Muscle layer of colon (tissue), 2 donors: ENCODE measurements at regions not wholly inside any gene's neighbourhood (a gene's known extent, or its start where the extent isn't known, plus 50 kb on each side); places are given as distances from the start of the nearest gene placed in this dataset.

ENCODE experiments used
- H3K27ac ChIP-seq: one replicate; pipeline ENCODE4 v1.7.0; 2013; ENCODE audit warnings: low read depth, mild to moderate bottlenecking, low read length, moderate library complexity
- H3K27me3 ChIP-seq, 2 donors: one replicate each; pipeline ENCODE4 v1.7.0; 2013; ENCODE audit warnings: low read length in 2 of 2, mild to moderate bottlenecking in 2 of 2; ENCODE audit not compliant: insufficient read depth in 2 of 2, control insufficient read depth in 1 of 2
- H3K36me3 ChIP-seq: one replicate; pipeline ENCODE4 v1.7.0; 2013; ENCODE audit warnings: mild to moderate bottlenecking, low read length; ENCODE audit not compliant: insufficient read depth
- H3K4me1 ChIP-seq: one replicate; pipeline ENCODE4 v1.7.0; 2013; ENCODE audit warnings: mild to moderate bottlenecking, low read length; ENCODE audit not compliant: insufficient read depth
- H3K4me3 ChIP-seq, 2 donors: one replicate each; pipeline ENCODE4 v1.7.0; 2013; ENCODE audit warnings: low read length in 2 of 2, low read depth in 1 of 2, mild to moderate bottlenecking in 1 of 2, moderate library complexity in 1 of 2
- H3K9ac ChIP-seq: one replicate; pipeline ENCODE4 v1.7.0; 2013; ENCODE audit warnings: low read length
- H3K9me3 ChIP-seq: one replicate; pipeline ENCODE4 v1.7.0; 2013; ENCODE audit warnings: mild to moderate bottlenecking, low read length
- donor health status: abdominal sarcoma.
- donor health status: Adenocarcinoma of cecum.

DNA sequence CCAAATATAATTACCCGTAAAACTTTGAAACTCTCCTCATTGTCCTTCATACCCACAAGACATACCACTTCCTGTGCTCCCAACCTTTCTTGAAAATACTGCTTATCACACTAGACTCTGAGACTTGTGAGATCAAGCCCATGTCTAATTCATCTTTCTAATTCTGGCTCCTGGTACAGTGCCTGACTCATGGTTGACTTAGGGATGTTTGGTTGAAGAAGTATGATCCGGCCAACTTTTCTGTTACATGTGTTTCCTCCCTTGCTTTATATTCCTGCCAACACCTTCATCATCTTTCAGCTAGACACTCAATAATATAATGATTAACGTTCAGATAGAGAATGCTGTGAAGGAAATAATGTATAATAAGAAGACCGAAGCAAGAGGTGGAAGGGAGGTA, 58.2 kb downstream of the MEX3B start:
- Histone ChIP-seq H3K36me3 (no peaks in the 10 kb centered on the region), H3K4me3 (no peak overlapping the region), H3K27me3 (no peaks in the 10 kb centered on the region), H3K9me3 (peaks cover 8% of the 10 kb centered on the region), H3K27ac (no peak overlapping the region), H3K4me1 (no peaks in the 10 kb centered on the region), H3K9ac (no peak overlapping the region)

DNA sequence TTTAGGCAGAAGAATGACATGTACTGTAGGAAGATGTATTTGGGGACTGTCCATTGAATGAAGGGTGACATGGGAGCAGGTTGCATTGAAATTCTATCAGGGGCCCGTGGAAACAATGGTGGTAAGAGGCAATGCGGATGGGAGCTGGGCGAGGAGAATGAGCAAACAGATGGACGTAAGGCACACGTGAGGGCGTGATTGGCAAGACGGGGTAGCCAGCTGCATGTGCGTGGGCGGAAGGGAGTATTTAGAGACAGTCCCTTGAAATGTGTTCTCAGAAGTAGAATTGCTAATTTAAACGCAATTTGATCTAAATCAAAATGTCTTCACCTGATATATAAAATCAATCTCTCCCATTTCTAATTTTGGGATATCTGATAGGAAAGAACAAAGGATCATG, 62.3 kb downstream of the MEX3B start:
- H3K27ac ChIP-seq, result no peak overlapping the region
- no peak overlapping the region for H3K9ac ChIP-seq
- no peaks in the 10 kb centered on the region for H3K27me3 ChIP-seq
- no peaks in the 10 kb centered on the region for H3K9me3 ChIP-seq
- no peaks in the 10 kb centered on the region for H3K36me3 ChIP-seq
- no peaks in the 10 kb centered on the region for H3K4me1 ChIP-seq
- H3K4me3 ChIP-seq, result no peak overlapping the region

DNA sequence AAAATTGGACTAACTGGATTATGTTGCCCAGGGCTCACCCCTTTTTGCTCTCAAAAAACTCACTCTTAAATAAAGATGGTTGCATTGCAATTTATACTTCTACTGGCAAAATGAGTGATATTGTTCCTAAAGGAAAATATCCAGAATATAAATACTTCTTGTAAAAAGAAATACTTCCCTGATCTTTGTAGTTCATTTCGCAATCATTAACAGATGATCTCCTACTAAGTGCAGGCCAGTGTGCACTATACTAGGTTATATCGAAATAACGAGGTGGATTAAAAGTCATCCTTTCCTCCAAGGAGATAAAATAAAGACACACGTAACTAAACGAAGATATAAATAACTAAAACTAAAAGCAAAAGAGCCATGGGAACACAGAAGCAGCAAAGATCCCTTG, 63.0 kb downstream of the MEX3B start:
- no peak overlapping the region for H3K27ac ChIP-seq
- no peak overlapping the region for H3K9ac ChIP-seq
- no peak overlapping the region for H3K4me3 ChIP-seq
- H3K27me3 ChIP-seq, result no peaks in the 10 kb centered on the region
- H3K9me3 ChIP-seq, result no peaks in the 10 kb centered on the region
- H3K4me1 ChIP-seq, result no peaks in the 10 kb centered on the region
- H3K36me3 ChIP-seq, result no peaks in the 10 kb centered on the region

DNA sequence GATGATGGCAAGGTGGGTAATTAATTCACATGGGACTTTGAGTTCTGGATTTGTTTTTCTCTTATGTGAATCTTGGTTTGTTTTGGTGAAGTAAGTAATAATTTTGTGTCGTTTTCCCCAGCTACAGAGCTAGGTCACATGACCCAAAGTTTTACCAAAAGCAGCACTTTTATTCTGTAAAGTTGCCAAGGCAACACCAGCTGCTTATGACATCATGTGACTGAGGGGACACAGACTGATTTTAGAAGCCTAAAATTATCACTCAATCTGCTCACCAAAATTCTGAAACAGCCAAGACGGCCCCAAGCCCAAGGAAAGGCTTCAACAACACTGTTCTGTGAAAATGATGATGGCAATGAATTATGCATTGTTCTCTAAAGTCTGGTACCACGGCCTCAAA, 63.9 kb downstream of the MEX3B start:
- H3K9me3 ChIP-seq, result no peaks in the 10 kb centered on the region
- H3K27me3 ChIP-seq, result no peaks in the 10 kb centered on the region
- no peak overlapping the region for H3K4me3 ChIP-seq
- no peak overlapping the region for H3K27ac ChIP-seq
- H3K9ac ChIP-seq, result no peak overlapping the region
- H3K4me1 ChIP-seq, result no peaks in the 10 kb centered on the region
- H3K36me3 ChIP-seq, result no peaks in the 10 kb centered on the region

DNA sequence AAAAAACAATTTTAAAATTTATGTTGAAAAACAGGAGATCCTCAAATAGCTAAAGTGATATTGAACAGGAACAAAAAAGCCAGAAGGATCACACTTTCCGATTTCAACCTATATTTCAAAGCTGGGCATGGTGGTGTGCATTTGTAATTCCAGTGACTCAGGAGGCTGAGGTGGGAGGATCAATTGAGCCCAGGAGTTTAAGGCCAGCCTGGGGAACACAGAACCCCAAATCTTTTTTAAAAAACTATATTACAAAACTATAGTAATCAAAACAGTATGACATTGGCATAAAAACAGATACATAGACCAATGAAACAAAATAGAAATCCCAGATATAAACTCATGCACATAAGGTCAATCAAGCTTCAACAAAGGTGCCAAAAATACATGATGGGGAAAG, 68.4 kb downstream of the MEX3B start:
- Histone ChIP-seq H3K27ac (no peak overlapping the region), H3K36me3 (no peaks in the 10 kb centered on the region), H3K4me1 (no peaks in the 10 kb centered on the region), H3K9ac (no peak overlapping the region), H3K27me3 (no peaks in the 10 kb centered on the region), H3K9me3 (no peaks in the 10 kb centered on the region), H3K4me3 (no peak overlapping the region)

DNA sequence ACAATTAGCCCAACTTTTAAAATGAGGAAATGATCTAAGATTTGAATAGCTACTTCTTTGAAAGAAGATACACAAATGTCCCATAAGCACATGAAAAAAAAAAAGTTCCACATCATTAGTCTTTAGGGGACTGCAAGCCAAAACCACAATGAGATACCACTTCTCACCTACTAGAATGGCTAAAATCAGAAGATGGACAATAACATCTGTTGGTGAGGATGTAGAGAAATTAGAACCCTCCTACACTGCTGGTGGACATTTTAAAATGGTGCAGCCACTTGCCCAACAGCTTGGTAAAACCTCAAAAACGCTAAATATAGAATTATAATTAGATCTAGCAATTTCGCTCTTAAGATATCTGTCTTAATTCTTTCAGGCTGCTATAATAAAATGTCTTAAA, 77.1 kb downstream of the MEX3B start:
- H3K36me3 ChIP-seq, result no peaks in the 10 kb centered on the region
- H3K27me3 ChIP-seq, result no peaks in the 10 kb centered on the region
- no peaks in the 10 kb centered on the region for H3K9me3 ChIP-seq
- no peak overlapping the region for H3K27ac ChIP-seq
- H3K4me3 ChIP-seq, result no peak overlapping the region
- no peak overlapping the region for H3K9ac ChIP-seq
- no peaks in the 10 kb centered on the region for H3K4me1 ChIP-seq

DNA sequence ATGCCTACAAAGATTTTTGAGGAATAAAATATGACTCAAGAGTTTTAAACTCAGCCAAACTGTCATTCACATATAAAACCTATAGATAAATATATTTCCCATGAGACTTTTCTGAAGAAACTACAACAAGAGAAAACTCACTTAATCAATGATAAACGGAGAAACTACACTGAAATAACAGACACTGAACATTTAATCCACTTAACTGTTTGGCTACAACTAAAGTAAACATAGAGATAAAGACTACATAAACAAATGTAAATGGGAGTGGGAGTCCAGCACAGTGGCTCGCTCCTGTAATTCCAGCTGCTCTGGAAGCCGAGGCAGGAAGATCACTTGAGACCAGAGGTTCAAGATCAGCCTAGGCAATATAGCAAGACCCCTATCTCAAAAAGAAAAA, 79.2 kb downstream of the MEX3B start:
- no peaks in the 10 kb centered on the region for H3K4me1 ChIP-seq
- no peaks in the 10 kb centered on the region for H3K36me3 ChIP-seq
- H3K27me3 ChIP-seq, result no peaks in the 10 kb centered on the region
- no peaks in the 10 kb centered on the region for H3K9me3 ChIP-seq
- no peak overlapping the region for H3K9ac ChIP-seq
- H3K4me3 ChIP-seq, result no peak overlapping the region
- no peak overlapping the region for H3K27ac ChIP-seq

DNA sequence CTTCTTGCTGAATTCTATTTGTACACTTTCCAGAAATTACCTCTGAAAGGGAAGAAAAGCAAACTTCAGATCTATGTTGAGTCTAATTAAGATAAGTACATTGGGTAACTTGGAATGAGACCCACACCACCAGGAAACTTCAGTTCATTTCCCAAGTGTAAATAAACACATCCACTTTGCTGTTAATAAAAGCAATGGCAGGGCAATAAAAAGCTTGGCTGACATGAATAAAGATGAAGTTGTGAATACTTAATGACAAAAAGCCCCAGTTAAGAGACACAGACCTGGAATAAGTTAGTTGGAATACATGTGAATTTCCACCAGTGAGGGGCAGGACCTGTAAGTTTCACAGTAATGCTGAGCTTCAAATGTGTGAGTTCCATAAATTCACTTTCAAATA, 83.3 kb downstream of the MEX3B start:
- Histone ChIP-seq H3K4me1 (no peaks in the 10 kb centered on the region), H3K27me3 (no peaks in the 10 kb centered on the region), H3K9ac (no peak overlapping the region), H3K9me3 (no peaks in the 10 kb centered on the region), H3K36me3 (no peaks in the 10 kb centered on the region), H3K27ac (no peak overlapping the region), H3K4me3 (no peak overlapping the region)

DNA sequence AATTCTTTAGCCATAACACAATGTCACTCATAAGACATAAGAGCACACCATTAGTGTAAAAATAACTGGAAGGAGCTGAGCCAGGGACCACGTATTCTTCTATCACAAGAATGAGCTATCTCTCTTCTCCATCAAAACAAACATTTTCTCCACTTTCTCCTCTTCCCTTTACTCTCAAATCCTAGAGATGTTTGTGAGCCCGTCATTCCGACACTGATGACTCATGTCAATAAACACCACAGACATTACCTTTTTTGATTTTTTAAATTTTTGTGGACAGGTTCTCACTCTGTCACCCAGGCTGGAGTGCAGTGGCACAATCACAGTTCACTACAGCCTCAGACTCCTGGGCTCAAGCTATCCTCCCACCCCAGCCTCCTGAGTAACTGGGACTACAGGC, 86.6 kb downstream of the MEX3B start:
- H3K9ac ChIP-seq, result no peak overlapping the region
- no peak overlapping the region for H3K27ac ChIP-seq
- H3K9me3 ChIP-seq, result no peaks in the 10 kb centered on the region
- H3K4me1 ChIP-seq, result no peaks in the 10 kb centered on the region
- no peaks in the 10 kb centered on the region for H3K36me3 ChIP-seq
- no peak overlapping the region for H3K4me3 ChIP-seq
- no peaks in the 10 kb centered on the region for H3K27me3 ChIP-seq

DNA sequence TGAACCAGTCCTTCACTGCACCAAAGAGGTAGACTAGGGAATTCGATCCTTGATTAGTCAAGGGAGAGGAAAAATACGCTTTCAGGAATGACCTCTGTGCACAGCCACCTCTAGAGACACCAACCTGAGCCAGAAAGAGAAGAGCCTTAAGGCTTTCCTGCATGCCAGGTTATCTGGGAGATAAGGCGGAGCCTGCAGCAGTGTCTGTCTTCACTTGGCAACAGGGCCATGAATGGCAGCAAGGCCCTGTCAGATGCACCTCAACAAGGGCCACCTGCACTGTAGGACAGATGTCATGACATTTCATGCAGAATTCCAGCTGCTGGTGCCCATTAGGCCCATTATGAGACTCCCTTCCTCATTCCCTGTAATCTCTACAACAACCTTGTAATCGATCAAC, 88.1 kb downstream of the MEX3B start:
- Histone ChIP-seq H3K27ac (no peak overlapping the region), H3K36me3 (no peaks in the 10 kb centered on the region), H3K9me3 (no peaks in the 10 kb centered on the region), H3K4me1 (no peaks in the 10 kb centered on the region), H3K4me3 (no peak overlapping the region), H3K27me3 (no peaks in the 10 kb centered on the region), H3K9ac (no peak overlapping the region)

DNA sequence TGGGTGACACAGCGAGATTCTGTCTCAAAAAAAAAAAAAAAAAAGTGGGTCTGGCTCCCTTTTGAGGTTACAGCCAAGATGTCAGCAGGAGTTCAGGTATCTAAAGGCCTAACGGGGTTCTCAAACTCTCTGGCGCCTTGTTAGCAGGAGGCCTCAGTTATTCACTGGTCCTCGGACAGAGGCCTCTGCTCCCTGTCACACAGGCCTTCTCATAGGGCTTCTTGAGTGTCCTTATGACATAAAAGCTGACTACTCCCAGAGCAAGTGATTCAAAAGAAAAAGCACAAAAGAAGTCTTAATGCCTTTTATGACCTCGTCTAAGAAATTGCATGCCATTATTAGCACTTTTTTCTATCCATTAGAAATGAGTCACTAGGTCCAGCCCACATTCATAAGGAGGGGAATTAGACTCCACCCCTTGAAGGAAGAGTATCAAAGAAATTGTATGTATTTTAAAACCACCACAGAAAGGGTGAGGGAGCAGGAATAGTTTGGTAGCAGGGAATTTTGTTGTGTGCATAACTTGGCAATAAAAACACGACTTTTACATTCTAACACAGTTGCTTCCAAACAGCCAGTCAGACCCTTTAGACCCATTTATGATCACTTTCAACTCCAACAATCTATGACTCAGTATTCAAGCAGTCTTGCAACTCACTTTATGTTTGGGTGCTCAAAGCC, 90.3 kb downstream of the MEX3B start:
- H3K36me3 ChIP-seq, result no peaks in the 10 kb centered on the region
- no peaks in the 10 kb centered on the region for H3K9me3 ChIP-seq
- no peak overlapping the region for H3K27ac ChIP-seq
- no peak overlapping the region for H3K9ac ChIP-seq
- H3K27me3 ChIP-seq, result no peaks in the 10 kb centered on the region
- H3K4me1 ChIP-seq, result no peaks in the 10 kb centered on the region
- H3K4me3 ChIP-seq, result no peak overlapping the region

DNA sequence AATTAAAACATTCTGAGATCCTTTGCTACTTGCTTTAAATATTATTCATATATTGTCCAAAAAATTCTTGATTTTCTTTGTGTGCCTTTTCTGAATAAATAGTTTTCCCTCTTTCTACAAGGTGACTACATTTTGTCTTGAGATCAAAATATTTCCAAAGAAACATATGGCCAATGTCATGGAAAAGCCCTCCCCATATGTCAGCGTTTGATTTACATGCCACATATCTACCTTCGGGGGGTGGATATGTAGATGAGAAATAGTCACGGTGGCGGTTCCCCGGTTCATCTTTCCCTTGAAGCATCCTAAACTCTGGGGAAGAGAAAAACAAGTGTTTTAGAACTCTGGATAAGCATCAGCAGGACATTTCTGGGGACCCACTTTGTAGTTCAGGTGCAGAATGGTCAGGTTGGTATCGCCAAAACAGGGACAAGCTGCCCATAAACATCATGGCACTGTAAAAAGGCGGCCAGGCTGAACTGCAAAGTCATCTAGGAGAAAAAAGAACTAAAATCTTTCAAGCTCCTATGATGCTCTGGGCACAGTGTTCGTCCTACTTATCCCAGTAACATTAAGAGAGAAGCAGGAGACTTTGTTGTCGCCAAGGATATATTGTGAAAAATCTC, 91.5 kb downstream of the MEX3B start:
- Histone ChIP-seq H3K4me1 (no peaks in the 10 kb centered on the region), H3K4me3 (no peak overlapping the region), H3K27ac (no peak overlapping the region), H3K9me3 (no peaks in the 10 kb centered on the region), H3K9ac (no peak overlapping the region), H3K27me3 (no peaks in the 10 kb centered on the region), H3K36me3 (no peaks in the 10 kb centered on the region)
